ENCODE measurements at regions not wholly inside any gene's neighbourhood (a gene's known extent, or its start where the extent isn't known, plus 50 kb on each side); places are given as distances from the start of the nearest gene placed in this dataset.

DNA sequence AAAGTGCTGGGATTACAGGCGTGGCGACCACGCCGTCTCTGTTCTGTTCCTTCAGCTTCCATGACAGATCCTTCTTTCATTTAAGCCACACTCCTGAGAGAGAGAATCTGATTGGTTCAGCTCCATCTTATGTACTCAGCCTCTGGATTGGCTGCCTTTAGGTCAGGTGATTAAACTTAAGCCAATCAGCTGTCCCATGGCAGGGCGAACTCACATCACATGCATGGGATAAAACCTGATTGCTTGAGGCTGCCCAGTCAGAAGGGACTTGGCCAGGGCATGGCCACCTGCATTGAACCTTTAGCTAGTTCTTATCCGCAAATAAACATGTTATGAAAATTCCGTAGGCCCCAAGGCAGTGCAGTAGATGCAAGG is 274.2 kb downstream of the SUDS3 start:
- TF ChIP-seq POLR2A (IDR thresholded peaks at IDR 0.05): no peak
- TF ChIP-seq, protein P1, sequence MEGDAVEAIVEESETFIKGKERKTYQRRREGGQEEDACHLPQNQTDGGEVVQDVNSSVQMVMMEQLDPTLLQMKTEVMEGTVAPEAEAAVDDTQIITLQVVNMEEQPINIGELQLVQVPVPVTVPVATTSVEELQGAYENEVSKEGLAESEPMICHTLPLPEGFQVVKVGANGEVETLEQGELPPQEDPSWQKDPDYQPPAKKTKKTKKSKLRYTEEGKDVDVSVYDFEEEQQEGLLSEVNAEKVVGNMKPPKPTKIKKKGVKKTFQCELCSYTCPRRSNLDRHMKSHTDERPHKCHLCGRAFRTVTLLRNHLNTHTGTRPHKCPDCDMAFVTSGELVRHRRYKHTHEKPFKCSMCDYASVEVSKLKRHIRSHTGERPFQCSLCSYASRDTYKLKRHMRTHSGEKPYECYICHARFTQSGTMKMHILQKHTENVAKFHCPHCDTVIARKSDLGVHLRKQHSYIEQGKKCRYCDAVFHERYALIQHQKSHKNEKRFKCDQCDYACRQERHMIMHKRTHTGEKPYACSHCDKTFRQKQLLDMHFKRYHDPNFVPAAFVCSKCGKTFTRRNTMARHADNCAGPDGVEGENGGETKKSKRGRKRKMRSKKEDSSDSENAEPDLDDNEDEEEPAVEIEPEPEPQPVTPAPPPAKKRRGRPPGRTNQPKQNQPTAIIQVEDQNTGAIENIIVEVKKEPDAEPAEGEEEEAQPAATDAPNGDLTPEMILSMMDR (IDR thresholded peaks at IDR 0.05): no peak

Data from thyroid gland (tissue), 4 donors.